DOHH2 (cell line): ENCODE measurements at regions not wholly inside any gene's neighbourhood (a gene's known extent, or its start where the extent isn't known, plus 50 kb on each side); places are given as distances from the start of the nearest gene placed in this dataset.

Experiments used
- H3F3A ChIP-seq: fragments of 200-600 bp; sonication (generic), shearing (Covaris generic); 2 replicates; pipeline ENCODE4 v1.6.0; 2016; ENCODE audit warnings: antibody characterized with exemption, mild to moderate bottlenecking; ENCODE audit not compliant: control insufficient read depth, insufficient read depth
- H3K27ac ChIP-seq: fragments of 200-600 bp; sonication (generic); 2 replicates; pipeline ENCODE4 v1.5.1; 2014; ENCODE audit warnings: low read depth, mild to moderate bottlenecking, low read length, moderate library complexity
- H3K27me3 ChIP-seq: fragments of 200-600 bp; sonication (generic); 2 replicates; pipeline ENCODE4 v1.6.1; 2014; ENCODE audit warnings: mild to moderate bottlenecking, low read length, mixed read lengths; ENCODE audit not compliant: control insufficient read depth
- H3K36me3 ChIP-seq: fragments of 200-600 bp; sonication (generic); 2 replicates; pipeline ENCODE4 v1.6.1; 2014; ENCODE audit warnings: mild to moderate bottlenecking, low read length, moderate library complexity, mixed read lengths; ENCODE audit not compliant: control insufficient read depth
- H3K4me1 ChIP-seq: fragments of 200-600 bp; sonication (generic); 2 replicates; pipeline ENCODE4 v1.6.1; 2014; ENCODE audit warnings: mild to moderate bottlenecking, low read length, mixed read lengths; ENCODE audit not compliant: control insufficient read depth
- H3K4me2 ChIP-seq: fragments of 200-600 bp; sonication (generic); 2 replicates; pipeline ENCODE4 v1.6.0; 2014; ENCODE audit warnings: mild to moderate bottlenecking, low read length, moderate library complexity
- H3K4me3 ChIP-seq: fragments of 200-600 bp; sonication (generic); 2 replicates; pipeline ENCODE4 v1.5.1; 2014; ENCODE audit warnings: mild to moderate bottlenecking, low read length, mixed read lengths
- H3K79me2 ChIP-seq: fragments of 200-600 bp; sonication (generic); 2 replicates; pipeline ENCODE4 v1.6.1; 2014; ENCODE audit warnings: mild to moderate bottlenecking, low read length, mixed read lengths; ENCODE audit not compliant: control insufficient read depth
- H3K9me2 ChIP-seq: fragments of 200-600 bp; sonication (generic); replicated peaks from 2 replicates; pipeline ENCODE4 v1.6.1; 2014; ENCODE audit warnings: mild to moderate bottlenecking, low read length, mixed read lengths; ENCODE audit not compliant: control insufficient read depth
- H3K9me3 ChIP-seq: fragments of 200-600 bp; sonication (generic); 2 replicates; pipeline ENCODE4 v1.6.1; 2014; ENCODE audit warnings: antibody characterized with exemption, low read length, mixed read lengths; ENCODE audit not compliant: control insufficient read depth, insufficient read depth
- H4K20me1 ChIP-seq: fragments of 200-600 bp; sonication (generic); 2 replicates; pipeline ENCODE4 v1.6.0; 2014; ENCODE audit warnings: low read depth, mild to moderate bottlenecking, antibody characterized with exemption, low read length, moderate library complexity; ENCODE audit not compliant: control insufficient read depth, insufficient read depth
- EZH2phosphoT487 ChIP-seq: fragments of 200-600 bp; sonication (generic); IDR thresholded peaks from 2 replicates; pipeline ENCODE4 v1.6.1; 2017; ENCODE audit warnings: borderline replicate concordance, mild to moderate bottlenecking, antibody characterized with exemption, low read length, moderate library complexity, mixed read lengths
- TF ChIP-seq, protein P1 (sequence below): fragments of 200-600 bp; sonication (generic); IDR thresholded peaks from one replicate; pipeline ENCODE4 v1.5.1; 2014; ENCODE audit warnings: antibody characterized with exemption, mild to moderate bottlenecking, low read depth, low read length; ENCODE audit not compliant: poor library complexity, severe bottlenecking

DNA sequence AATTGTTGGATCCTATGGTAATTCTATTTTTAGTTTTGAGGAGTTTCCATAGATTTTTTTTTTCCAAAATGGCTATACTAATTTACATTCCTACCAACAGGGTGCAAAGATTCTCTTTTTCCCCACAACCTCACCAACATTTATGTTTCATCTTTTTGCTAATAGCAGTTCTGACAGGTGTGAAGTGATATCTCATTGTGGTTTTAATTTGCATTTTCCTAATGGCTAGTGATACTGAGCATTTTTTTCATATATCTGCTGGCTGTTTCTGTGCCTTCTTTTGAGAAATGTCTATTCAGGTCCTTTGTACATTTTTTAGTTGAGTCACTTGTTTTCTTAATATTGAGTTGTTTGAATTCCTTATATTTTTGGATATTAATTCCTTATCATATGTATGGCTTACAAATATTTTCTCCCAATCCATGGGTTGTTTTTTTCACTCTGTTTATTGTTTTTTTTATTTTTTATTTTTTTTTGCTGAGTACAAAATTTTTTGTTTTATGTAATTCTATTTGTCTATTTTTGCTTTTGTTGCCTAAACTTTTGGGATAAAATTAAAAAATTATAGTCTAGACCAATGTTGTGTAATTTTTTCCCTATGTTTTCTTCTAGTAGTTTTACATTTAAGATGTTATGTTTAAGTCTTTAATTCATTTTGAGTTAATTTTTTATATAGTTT lies 205.9 kb upstream of the ADCY1 start:
- H3K36me3 ChIP-seq: no peaks in the 10 kb centered on the region
- TF ChIP-seq, protein P1, sequence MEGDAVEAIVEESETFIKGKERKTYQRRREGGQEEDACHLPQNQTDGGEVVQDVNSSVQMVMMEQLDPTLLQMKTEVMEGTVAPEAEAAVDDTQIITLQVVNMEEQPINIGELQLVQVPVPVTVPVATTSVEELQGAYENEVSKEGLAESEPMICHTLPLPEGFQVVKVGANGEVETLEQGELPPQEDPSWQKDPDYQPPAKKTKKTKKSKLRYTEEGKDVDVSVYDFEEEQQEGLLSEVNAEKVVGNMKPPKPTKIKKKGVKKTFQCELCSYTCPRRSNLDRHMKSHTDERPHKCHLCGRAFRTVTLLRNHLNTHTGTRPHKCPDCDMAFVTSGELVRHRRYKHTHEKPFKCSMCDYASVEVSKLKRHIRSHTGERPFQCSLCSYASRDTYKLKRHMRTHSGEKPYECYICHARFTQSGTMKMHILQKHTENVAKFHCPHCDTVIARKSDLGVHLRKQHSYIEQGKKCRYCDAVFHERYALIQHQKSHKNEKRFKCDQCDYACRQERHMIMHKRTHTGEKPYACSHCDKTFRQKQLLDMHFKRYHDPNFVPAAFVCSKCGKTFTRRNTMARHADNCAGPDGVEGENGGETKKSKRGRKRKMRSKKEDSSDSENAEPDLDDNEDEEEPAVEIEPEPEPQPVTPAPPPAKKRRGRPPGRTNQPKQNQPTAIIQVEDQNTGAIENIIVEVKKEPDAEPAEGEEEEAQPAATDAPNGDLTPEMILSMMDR: no peak
- no peak for TF ChIP-seq EZH2phosphoT487
- no peaks in the 10 kb centered on the region for H3K4me1 ChIP-seq
- no peaks in the 10 kb centered on the region for H3K27me3 ChIP-seq
- H3K9me3 ChIP-seq: no peaks in the 10 kb centered on the region
- H4K20me1 ChIP-seq: no peaks in the 10 kb centered on the region
- H3K9me2 ChIP-seq: no peaks in the 10 kb centered on the region
- H3K4me3 ChIP-seq: no peak overlapping the region
- H3K79me2 ChIP-seq: no peaks in the 10 kb centered on the region
- H3F3A ChIP-seq: no peaks in the 10 kb centered on the region
- no peak overlapping the region for H3K27ac ChIP-seq
- H3K4me2 ChIP-seq: no peak overlapping the region

DNA sequence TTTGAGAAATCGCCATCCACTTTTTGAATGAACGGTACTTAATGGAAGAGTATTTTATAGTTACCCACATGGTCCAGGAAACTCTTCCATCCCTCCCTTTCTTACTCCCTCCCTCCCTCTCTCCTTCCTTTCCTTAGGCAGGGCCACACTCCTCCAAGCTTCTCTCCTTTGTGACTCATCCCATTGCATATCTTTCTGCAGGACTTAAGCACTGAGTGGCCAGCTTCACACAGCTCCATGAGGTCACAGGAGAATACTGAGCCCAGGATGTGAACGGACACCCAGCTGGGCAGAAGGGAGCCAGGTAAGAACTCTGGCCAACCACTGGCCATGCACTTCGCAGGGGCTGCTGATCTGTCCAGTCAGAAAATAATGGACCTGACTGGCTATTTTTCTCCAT lies 189.7 kb upstream of the ADCY1 start:
- H3K9me2 ChIP-seq: no peaks in the 10 kb centered on the region
- TF ChIP-seq EZH2phosphoT487: no peak
- TF ChIP-seq, protein P1: no peak
- no peak overlapping the region for H3K27ac ChIP-seq
- no peak overlapping the region for H3K4me2 ChIP-seq
- no peak overlapping the region for H3K4me3 ChIP-seq
- H3K79me2 ChIP-seq: no peaks in the 10 kb centered on the region
- no peaks in the 10 kb centered on the region for H3K4me1 ChIP-seq
- H3K9me3 ChIP-seq: no peaks in the 10 kb centered on the region
- no peaks in the 10 kb centered on the region for H3K36me3 ChIP-seq
- no peaks in the 10 kb centered on the region for H3K27me3 ChIP-seq
- no peaks in the 10 kb centered on the region for H3F3A ChIP-seq
- no peaks in the 10 kb centered on the region for H4K20me1 ChIP-seq

DNA sequence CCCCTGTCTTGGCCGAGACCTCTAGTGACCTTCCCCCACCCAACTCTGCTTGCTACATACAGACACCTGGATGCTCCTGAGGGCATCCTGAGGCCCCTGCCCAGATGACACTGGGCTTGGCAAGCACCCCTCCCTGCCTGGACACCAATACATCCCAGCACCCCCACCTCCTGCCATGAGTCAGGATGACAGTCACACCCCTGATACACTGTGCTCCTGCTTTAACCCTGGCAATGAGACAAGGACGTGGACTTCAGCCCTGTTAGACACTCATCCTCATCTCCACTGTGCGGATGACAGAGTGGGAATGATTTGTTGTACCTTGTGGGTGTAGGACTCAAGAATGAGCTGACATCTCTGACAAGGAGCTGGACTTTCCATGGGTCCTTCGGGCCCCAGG lies 186.3 kb upstream of the ADCY1 start:
- H3K4me2 ChIP-seq: no peak overlapping the region
- no peaks in the 10 kb centered on the region for H3K27me3 ChIP-seq
- H3K4me3 ChIP-seq: no peak overlapping the region
- no peak overlapping the region for H3K27ac ChIP-seq
- TF ChIP-seq, protein P1: no peak
- no peak for TF ChIP-seq EZH2phosphoT487
- H3K36me3 ChIP-seq: no peaks in the 10 kb centered on the region
- H3K9me3 ChIP-seq: no peaks in the 10 kb centered on the region
- no peaks in the 10 kb centered on the region for H3F3A ChIP-seq
- no peaks in the 10 kb centered on the region for H3K9me2 ChIP-seq
- no peaks in the 10 kb centered on the region for H3K4me1 ChIP-seq
- no peaks in the 10 kb centered on the region for H4K20me1 ChIP-seq
- no peaks in the 10 kb centered on the region for H3K79me2 ChIP-seq
